Lower leg skin (tissue), 4 donors: ENCODE measurements at regions not wholly inside any gene's neighbourhood (a gene's known extent, or its start where the extent isn't known, plus 50 kb on each side); places are given as distances from the start of the nearest gene placed in this dataset.

ENCODE experiments used
- DNase-seq, 2 donors: peaks; one replicate each; pipeline ENCODE4 v3.0.0-alpha.2; 2019; ENCODE audit warnings: low spot score in 2 of 2
- H3K4me3 ChIP-seq: fragments of 200-600 bp; sonication (generic); 2 replicates; pipeline ENCODE4 v1.5.1; 2017; ENCODE audit warnings: mild to moderate bottlenecking, low read depth; ENCODE audit not compliant: poor library complexity, severe bottlenecking
- CTCF ChIP-seq, 3 donors: fragments of 450-650 bp; IDR thresholded peaks; one replicate each; pipeline ENCODE4 v1.5.1; 2016; ENCODE audit warnings: antibody characterized with exemption in 3 of 3, mild to moderate bottlenecking in 3 of 3, moderate library complexity in 2 of 3
- POLR2A ChIP-seq, 2 donors: fragments of 450-650 bp; IDR thresholded peaks; one replicate each; pipeline ENCODE4 v1.6.1; 2016 to 2017; ENCODE audit warnings: antibody characterized with exemption in 2 of 2, mild to moderate bottlenecking in 1 of 2, moderate library complexity in 1 of 2
- WGBS, 2 donors: methylation state at CpG; one replicate each; pipeline ENCODE4 v1.1.5; 2018; 5-methylcytosine and 5-hydroxymethylcytosine counted together
- intact Hi-C: fragments of 100-400 bp; cut with DNase I; formaldehyde crosslinking; loops from one replicate; pipeline ENCODE4 v1.15.0; 2023; ENCODE audit warnings: low total_unique reads

- 57 to 61% methylated on average over 7 of the region's 7 CpGs for whole genome bisulfite sequencing, 2 donors
- H3K4me3 ChIP-seq: no peak overlapping the region
- TF ChIP-seq POLR2A (IDR thresholded peaks at IDR 0.05) (no peak), CTCF (IDR thresholded peaks at IDR 0.05) (no peak)
- intact Hi-C loops: no loop called here
- DNase-seq: no peak
Measured at GRCh38 chr15:94745371-94745770, 514.0 kb downstream of the MCTP2 start.

GRCh38 chr15:94747510-94747909 is 516.1 kb downstream of the MCTP2 start:
- intact Hi-C loops: no loop called here
- no peak for DNase-seq
- no peak overlapping the region for H3K4me3 ChIP-seq
- no peak for TF ChIP-seq CTCF (IDR thresholded peaks at IDR 0.05)
- TF ChIP-seq POLR2A (IDR thresholded peaks at IDR 0.05): no peak
- WGBS, 2 donors: 74 to 84% methylated on average over 3 of the region's 3 CpGs

- no peak for DNase-seq
- intact Hi-C loops: no loop called here
- TF ChIP-seq CTCF (IDR thresholded peaks at IDR 0.05) (no peak), POLR2A (IDR thresholded peaks at IDR 0.05) (no peak)
- H3K4me3 ChIP-seq: no peak overlapping the region
- WGBS, 2 donors: 59 to 72% methylated on average over 5 of the region's 5 CpGs
Measured at GRCh38 chr15:94749811-94750617, 518.7 kb downstream of the MCTP2 start.

GRCh38 chr15:94760348-94760747 is 529.0 kb downstream of the MCTP2 start:
- no peak overlapping the region for H3K4me3 ChIP-seq
- no peak for DNase-seq
- TF ChIP-seq POLR2A (IDR thresholded peaks at IDR 0.05) (no peak), CTCF (IDR thresholded peaks at IDR 0.05) (no peak)
- 88 to 92% methylated on average over 2 of the region's 2 CpGs for WGBS, 2 donors
- intact Hi-C loops: no loop called here

GRCh38 chr15:94761574-94761973 is 530.2 kb downstream of the MCTP2 start:
- TF ChIP-seq CTCF (IDR thresholded peaks at IDR 0.05) (no peak), POLR2A (IDR thresholded peaks at IDR 0.05) (no peak)
- intact Hi-C loops: no loop called here
- H3K4me3 ChIP-seq: no peak overlapping the region
- DNase-seq: no peak
- 40 to 95% methylated on average over 1 of the region's 1 CpG for WGBS, 2 donors

GRCh38 chr15:94769089-94769488 is 537.7 kb downstream of the MCTP2 start:
- WGBS, 2 donors: 69 to 73% methylated on average over 2 of the region's 2 CpGs
- intact Hi-C loops: no loop called here
- DNase-seq: no peak
- no peak for TF ChIP-seq CTCF (IDR thresholded peaks at IDR 0.05)
- TF ChIP-seq POLR2A (IDR thresholded peaks at IDR 0.05): no peak
- H3K4me3 ChIP-seq: no peak overlapping the region
